GM23338 (cell line): ENCODE measurements at regions not wholly inside any gene's neighbourhood (a gene's known extent, or its start where the extent isn't known, plus 50 kb on each side); places are given as distances from the start of the nearest gene placed in this dataset.

Source experiments
- ATAC-seq: fragments of 200-7000 bp; cut with Tn5 transposase; 3 replicates; pipeline ENCODE4 v1.9.1; 2020
- DNase-seq: peaks from one replicate; pipeline ENCODE4 v3.0.0-alpha.2; 2015; ENCODE audit warnings: low spot score
- H2AFZ ChIP-seq: fragments of 200-600 bp; sonication (generic); 2 replicates; pipeline ENCODE4 v1.8.0; 2016; ENCODE audit warnings: antibody characterized with exemption, mild to moderate bottlenecking, moderate library complexity
- H3F3A ChIP-seq: fragments of 200-600 bp; sonication (generic); replicated peaks from 2 replicates; pipeline ENCODE4 v1.8.0; 2017; ENCODE audit warnings: antibody characterized with exemption, mixed run types, low read depth
- H3K27ac ChIP-seq: fragments of 200-600 bp; sonication (generic); 2 replicates; pipeline ENCODE4 v1.6.1; 2016; ENCODE audit warnings: low read depth
- H3K27me3 ChIP-seq: fragments of 200-600 bp; sonication (generic); 2 replicates; pipeline ENCODE4 v1.8.0; 2016; ENCODE audit warnings: mild to moderate bottlenecking, mixed run types, moderate library complexity; ENCODE audit not compliant: insufficient read depth
- H3K36me3 ChIP-seq: fragments of 200-600 bp; sonication (generic); 2 replicates; pipeline ENCODE4 v1.8.0; 2016; ENCODE audit warnings: mild to moderate bottlenecking; ENCODE audit not compliant: insufficient read depth
- H3K4me1 ChIP-seq: fragments of 200-600 bp; sonication (generic); 2 replicates; pipeline ENCODE4 v1.8.0; 2016; ENCODE audit warnings: mild to moderate bottlenecking, moderate library complexity; ENCODE audit not compliant: insufficient read depth
- H3K4me2 ChIP-seq: fragments of 200-600 bp; sonication (generic); 2 replicates; pipeline ENCODE4 v1.7.1; 2017; ENCODE audit warnings: mixed run types
- H3K4me3 ChIP-seq: fragments of 200-600 bp; sonication (generic); 2 replicates; pipeline ENCODE4 v1.6.1; 2016; ENCODE audit warnings: mixed run types
- H3K79me2 ChIP-seq: fragments of 200-600 bp; sonication (generic); replicated peaks from 2 replicates; pipeline ENCODE4 v1.8.0; 2017; ENCODE audit warnings: mild to moderate bottlenecking; ENCODE audit not compliant: insufficient read depth
- H3K9me2 ChIP-seq: fragments of 200-600 bp; sonication (generic); 2 replicates; pipeline ENCODE4 v1.8.0; 2017; ENCODE audit not compliant: insufficient read depth
- H4K20me1 ChIP-seq: fragments of 200-600 bp; sonication (generic); replicated peaks from 2 replicates; pipeline ENCODE4 v1.8.0; 2017; ENCODE audit warnings: mild to moderate bottlenecking; ENCODE audit not compliant: insufficient read depth
- H3K27ac Mint-ChIP-seq: 2 replicates; pipeline ENCODE4 v1.8.0; 2020; ENCODE audit warnings: inconsistent platforms, mild to moderate bottlenecking, moderate library complexity, mixed read lengths
- H3K27me3 Mint-ChIP-seq: 3 replicates; pipeline ENCODE4 v1.8.0; 2022; ENCODE audit warnings: low read depth, mild to moderate bottlenecking, moderate library complexity, mixed read lengths, inconsistent platforms; ENCODE audit not compliant: insufficient read depth, poor library complexity
- H3K36me3 Mint-ChIP-seq: 3 replicates; pipeline ENCODE4 v1.8.0; 2021; ENCODE audit warnings: low read depth, mild to moderate bottlenecking, inconsistent platforms, moderate library complexity, mixed read lengths
- H3K4me1 Mint-ChIP-seq: 3 replicates; pipeline ENCODE4 v1.8.0; 2020; ENCODE audit warnings: mild to moderate bottlenecking, inconsistent platforms, mixed read lengths
- H3K4me3 Mint-ChIP-seq: 3 replicates; pipeline ENCODE4 v1.8.0; 2021; ENCODE audit warnings: moderate library complexity, mild to moderate bottlenecking, inconsistent platforms, mixed read lengths
- H3K9me3 Mint-ChIP-seq: 3 replicates; pipeline ENCODE4 v1.8.0; 2020; ENCODE audit warnings: moderate library complexity, mild to moderate bottlenecking, inconsistent platforms, mixed read lengths
- CREB1 ChIP-seq: fragments of 250-450 bp; sonication (Bioruptor Pico); IDR thresholded peaks from 2 replicates; pipeline ENCODE4 v1.5.0; 2020; ENCODE audit warnings: low read depth, mild to moderate bottlenecking, moderate library complexity
- EZH2 ChIP-seq: fragments of 200-600 bp; sonication (generic); IDR thresholded peaks from one replicate; pipeline ENCODE4 v1.8.0; 2017; ENCODE audit warnings: antibody characterized with exemption, mild to moderate bottlenecking, low read depth; ENCODE audit not compliant: unreplicated experiment
- EZH2phosphoT487 ChIP-seq: fragments of 200-600 bp; sonication (generic); IDR thresholded peaks from one replicate; pipeline ENCODE4 v1.8.1; 2018; ENCODE audit warnings: antibody characterized with exemption; ENCODE audit not compliant: unreplicated experiment
- NANOG ChIP-seq: IDR thresholded peaks from 2 replicates; pipeline ENCODE4 v1.6.1; 2016; ENCODE audit warnings: antibody characterized with exemption, borderline replicate concordance
- POLR2AphosphoS5 ChIP-seq: IDR thresholded peaks from 2 replicates; pipeline ENCODE4 v1.6.1; 2016; ENCODE audit warnings: antibody characterized with exemption, low read depth
- STAT1 ChIP-seq: IDR thresholded peaks from one replicate; pipeline ENCODE4 v1.6.1; 2016; ENCODE audit warnings: antibody characterized with exemption; ENCODE audit not compliant: unreplicated experiment
- ZNF114 ChIP-seq: fragments of 250-450 bp; sonication (Bioruptor Pico); IDR thresholded peaks from 2 replicates; pipeline ENCODE4 v1.5.0; 2020; ENCODE audit warnings: mild to moderate bottlenecking, moderate library complexity
- ZNF331 ChIP-seq: fragments of 250-450 bp; sonication (Bioruptor Pico); IDR thresholded peaks from 2 replicates; pipeline ENCODE4 v1.5.0; 2020; ENCODE audit warnings: low read depth, mild to moderate bottlenecking, moderate library complexity
- TF ChIP-seq, protein P1 (sequence below): IDR thresholded peaks from one replicate; pipeline ENCODE4 v1.6.1; 2018; ENCODE audit warnings: antibody characterized with exemption; ENCODE audit not compliant: unreplicated experiment
- TF ChIP-seq, protein P2 (sequence below): IDR thresholded peaks from 2 replicates; pipeline ENCODE4 v1.6.1; 2016; ENCODE audit warnings: antibody characterized with exemption
- TF ChIP-seq, protein P3 (sequence below): fragments of 250-450 bp; sonication (Bioruptor Pico); IDR thresholded peaks from 2 replicates; pipeline ENCODE4 v1.5.0; 2020; ENCODE audit warnings: mild to moderate bottlenecking, moderate library complexity

DNA sequence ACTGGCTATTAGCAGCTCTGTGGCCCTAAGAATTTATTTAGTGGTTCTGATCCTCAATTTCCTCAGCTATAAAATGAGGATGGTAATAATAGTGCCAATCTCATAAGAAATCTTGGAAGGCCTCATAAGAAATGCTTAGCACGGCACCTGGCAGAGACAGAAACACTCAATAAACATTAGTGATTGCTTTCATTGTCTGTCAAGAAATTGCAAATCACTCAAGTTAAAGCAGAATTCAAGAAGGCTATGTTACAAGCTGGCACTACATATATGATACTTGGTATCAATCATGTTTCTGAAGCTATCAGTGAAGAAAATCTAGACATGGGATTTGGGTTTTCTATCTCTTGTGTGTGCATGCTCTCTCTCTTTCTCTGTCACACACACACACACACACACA is 267.7 kb upstream of the KCNIP4 start:
- Histone ChIP-seq H2AFZ (no peak overlapping the region), H3F3A (no peaks in the 10 kb centered on the region), H3K4me1 (no peaks in the 10 kb centered on the region), H4K20me1 (no peaks in the 10 kb centered on the region), H3K27ac (no peak overlapping the region), H3K79me2 (no peaks in the 10 kb centered on the region), H3K4me2 (no peak overlapping the region), H3K36me3 (no peaks in the 10 kb centered on the region), H3K9me2 (no peaks in the 10 kb centered on the region; the same call in none of the 2 replicates), H3K4me3 (no peak overlapping the region), H3K27me3 (no peaks in the 10 kb centered on the region)
- H3K27me3 Mint-ChIP-seq, result no peaks in the 10 kb centered on the region
- no peaks in the 10 kb centered on the region for H3K4me1 Mint-ChIP-seq
- no peak overlapping the region for H3K27ac Mint-ChIP-seq
- no peaks in the 10 kb centered on the region for H3K9me3 Mint-ChIP-seq
- ATAC-seq, result no peak
- no peaks in the 10 kb centered on the region for H3K36me3 Mint-ChIP-seq
- DNase-seq, result no peak
- H3K4me3 Mint-ChIP-seq, result no peak overlapping the region
- TF ChIP-seq POLR2AphosphoS5 (no peak), STAT1 (no peak), ZNF331 (no peak), CREB1 (CRISPR knock-in tag) (no peak), EZH2phosphoT487 (no peak), ZNF114 (CRISPR knock-in tag) (no peak), EZH2 (no peak), NANOG (no peak)
- TF ChIP-seq, protein P1, sequence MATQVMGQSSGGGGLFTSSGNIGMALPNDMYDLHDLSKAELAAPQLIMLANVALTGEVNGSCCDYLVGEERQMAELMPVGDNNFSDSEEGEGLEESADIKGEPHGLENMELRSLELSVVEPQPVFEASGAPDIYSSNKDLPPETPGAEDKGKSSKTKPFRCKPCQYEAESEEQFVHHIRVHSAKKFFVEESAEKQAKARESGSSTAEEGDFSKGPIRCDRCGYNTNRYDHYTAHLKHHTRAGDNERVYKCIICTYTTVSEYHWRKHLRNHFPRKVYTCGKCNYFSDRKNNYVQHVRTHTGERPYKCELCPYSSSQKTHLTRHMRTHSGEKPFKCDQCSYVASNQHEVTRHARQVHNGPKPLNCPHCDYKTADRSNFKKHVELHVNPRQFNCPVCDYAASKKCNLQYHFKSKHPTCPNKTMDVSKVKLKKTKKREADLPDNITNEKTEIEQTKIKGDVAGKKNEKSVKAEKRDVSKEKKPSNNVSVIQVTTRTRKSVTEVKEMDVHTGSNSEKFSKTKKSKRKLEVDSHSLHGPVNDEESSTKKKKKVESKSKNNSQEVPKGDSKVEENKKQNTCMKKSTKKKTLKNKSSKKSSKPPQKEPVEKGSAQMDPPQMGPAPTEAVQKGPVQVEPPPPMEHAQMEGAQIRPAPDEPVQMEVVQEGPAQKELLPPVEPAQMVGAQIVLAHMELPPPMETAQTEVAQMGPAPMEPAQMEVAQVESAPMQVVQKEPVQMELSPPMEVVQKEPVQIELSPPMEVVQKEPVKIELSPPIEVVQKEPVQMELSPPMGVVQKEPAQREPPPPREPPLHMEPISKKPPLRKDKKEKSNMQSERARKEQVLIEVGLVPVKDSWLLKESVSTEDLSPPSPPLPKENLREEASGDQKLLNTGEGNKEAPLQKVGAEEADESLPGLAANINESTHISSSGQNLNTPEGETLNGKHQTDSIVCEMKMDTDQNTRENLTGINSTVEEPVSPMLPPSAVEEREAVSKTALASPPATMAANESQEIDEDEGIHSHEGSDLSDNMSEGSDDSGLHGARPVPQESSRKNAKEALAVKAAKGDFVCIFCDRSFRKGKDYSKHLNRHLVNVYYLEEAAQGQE, result no peak
- TF ChIP-seq, protein P2, sequence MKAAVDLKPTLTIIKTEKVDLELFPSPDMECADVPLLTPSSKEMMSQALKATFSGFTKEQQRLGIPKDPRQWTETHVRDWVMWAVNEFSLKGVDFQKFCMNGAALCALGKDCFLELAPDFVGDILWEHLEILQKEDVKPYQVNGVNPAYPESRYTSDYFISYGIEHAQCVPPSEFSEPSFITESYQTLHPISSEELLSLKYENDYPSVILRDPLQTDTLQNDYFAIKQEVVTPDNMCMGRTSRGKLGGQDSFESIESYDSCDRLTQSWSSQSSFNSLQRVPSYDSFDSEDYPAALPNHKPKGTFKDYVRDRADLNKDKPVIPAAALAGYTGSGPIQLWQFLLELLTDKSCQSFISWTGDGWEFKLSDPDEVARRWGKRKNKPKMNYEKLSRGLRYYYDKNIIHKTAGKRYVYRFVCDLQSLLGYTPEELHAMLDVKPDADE, result no peak
- TF ChIP-seq, protein P3, sequence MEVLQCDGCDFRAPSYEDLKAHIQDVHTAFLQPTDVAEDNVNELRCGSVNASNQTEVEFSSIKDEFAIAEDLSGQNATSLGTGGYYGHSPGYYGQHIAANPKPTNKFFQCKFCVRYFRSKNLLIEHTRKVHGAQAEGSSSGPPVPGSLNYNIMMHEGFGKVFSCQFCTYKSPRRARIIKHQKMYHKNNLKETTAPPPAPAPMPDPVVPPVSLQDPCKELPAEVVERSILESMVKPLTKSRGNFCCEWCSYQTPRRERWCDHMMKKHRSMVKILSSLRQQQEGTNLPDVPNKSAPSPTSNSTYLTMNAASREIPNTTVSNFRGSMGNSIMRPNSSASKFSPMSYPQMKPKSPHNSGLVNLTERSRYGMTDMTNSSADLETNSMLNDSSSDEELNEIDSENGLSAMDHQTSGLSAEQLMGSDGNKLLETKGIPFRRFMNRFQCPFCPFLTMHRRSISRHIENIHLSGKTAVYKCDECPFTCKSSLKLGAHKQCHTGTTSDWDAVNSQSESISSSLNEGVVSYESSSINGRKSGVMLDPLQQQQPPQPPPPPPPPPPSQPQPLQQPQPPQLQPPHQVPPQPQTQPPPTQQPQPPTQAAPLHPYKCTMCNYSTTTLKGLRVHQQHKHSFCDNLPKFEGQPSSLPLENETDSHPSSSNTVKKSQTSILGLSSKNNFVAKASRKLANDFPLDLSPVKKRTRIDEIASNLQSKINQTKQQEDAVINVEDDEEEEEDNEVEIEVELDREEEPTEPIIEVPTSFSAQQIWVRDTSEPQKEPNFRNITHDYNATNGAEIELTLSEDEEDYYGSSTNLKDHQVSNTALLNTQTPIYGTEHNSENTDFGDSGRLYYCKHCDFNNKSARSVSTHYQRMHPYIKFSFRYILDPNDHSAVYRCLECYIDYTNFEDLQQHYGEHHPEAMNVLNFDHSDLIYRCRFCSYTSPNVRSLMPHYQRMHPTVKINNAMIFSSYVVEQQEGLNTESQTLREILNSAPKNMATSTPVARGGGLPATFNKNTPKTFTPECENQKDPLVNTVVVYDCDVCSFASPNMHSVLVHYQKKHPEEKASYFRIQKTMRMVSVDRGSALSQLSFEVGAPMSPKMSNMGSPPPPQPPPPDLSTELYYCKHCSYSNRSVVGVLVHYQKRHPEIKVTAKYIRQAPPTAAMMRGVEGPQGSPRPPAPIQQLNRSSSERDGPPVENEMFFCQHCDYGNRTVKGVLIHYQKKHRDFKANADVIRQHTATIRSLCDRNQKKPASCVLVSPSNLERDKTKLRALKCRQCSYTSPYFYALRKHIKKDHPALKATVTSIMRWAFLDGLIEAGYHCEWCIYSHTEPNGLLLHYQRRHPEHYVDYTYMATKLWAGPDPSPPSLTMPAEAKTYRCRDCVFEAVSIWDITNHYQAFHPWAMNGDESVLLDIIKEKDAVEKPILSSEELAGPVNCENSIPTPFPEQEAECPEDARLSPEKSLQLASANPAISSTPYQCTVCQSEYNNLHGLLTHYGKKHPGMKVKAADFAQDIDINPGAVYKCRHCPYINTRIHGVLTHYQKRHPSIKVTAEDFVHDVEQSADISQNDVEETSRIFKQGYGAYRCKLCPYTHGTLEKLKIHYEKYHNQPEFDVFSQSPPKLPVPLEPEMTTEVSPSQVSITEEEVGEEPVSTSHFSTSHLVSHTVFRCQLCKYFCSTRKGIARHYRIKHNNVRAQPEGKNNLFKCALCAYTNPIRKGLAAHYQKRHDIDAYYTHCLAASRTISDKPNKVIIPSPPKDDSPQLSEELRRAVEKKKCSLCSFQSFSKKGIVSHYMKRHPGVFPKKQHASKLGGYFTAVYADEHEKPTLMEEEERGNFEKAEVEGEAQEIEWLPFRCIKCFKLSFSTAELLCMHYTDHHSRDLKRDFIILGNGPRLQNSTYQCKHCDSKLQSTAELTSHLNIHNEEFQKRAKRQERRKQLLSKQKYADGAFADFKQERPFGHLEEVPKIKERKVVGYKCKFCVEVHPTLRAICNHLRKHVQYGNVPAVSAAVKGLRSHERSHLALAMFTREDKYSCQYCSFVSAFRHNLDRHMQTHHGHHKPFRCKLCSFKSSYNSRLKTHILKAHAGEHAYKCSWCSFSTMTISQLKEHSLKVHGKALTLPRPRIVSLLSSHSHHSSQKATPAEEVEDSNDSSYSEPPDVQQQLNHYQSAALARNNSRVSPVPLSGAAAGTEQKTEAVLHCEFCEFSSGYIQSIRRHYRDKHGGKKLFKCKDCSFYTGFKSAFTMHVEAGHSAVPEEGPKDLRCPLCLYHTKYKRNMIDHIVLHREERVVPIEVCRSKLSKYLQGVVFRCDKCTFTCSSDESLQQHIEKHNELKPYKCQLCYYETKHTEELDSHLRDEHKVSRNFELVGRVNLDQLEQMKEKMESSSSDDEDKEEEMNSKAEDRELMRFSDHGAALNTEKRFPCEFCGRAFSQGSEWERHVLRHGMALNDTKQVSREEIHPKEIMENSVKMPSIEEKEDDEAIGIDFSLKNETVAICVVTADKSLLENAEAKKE (CRISPR knock-in tag), result no peak
